Glomerular visceral epithelial cell (primary cell): ENCODE measurements at regions not wholly inside any gene's neighbourhood (a gene's known extent, or its start where the extent isn't known, plus 50 kb on each side); places are given as distances from the start of the nearest gene placed in this dataset.
A peak's percentile ranks its signal among the peaks of the same experiment; 100 is the strongest.

Experiments used
- DNase-seq: peaks from one replicate; pipeline ENCODE4 v3.0.0-alpha.2; 2016; ENCODE audit errors: extremely low spot score

DNA sequence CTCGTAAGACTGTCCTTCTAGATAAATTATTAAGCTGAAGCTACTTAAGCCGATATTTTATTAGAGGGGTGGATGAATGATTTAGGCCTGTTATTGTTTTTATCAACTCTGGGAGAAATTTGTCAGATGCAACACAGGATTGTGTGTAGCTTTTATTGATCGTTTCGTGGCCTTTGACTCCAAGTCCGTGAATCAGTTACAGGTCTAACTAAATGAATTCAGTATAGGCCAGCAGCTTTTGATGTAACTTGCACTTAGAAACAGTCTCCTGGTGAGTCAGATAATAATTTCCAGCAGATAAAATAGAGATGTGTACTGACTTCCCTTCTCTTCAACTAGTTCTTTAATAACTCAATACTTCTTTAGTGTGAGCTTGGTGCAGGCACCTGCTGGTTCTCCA lies 341.7 kb upstream of the SMIM30 start:
- no peak for DNase-seq

- DNase-seq = no peak
These were observed 338.2 kb upstream of the SMIM30 start for GRCh38 chr7:113456533-113456932.

DNA sequence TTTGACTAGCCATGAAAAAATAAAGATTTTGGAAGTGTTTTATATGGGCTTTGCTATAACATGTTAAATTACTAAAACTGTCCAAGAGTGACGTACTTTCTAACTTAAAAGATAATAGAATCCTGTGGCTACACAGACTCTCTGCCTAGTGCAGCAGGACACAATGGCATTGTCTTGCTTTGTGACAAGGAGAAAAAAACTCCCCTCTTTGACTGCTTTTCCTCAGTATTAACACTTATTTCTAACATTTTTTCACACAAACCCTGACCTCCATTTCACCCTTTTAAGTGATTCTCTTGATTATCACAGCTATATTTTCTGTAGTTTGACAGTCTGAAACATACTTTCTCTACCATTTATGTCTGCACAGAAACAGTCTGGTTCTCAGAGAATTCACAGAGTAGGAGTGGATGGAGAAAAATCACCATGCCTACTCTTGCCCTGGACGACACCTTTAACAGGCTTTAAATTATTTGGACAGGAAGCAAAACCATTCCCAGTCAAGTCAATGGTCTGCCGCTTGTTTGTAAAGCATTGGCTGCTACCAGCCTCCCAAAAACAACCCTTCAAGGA lies 336.3 kb upstream of the SMIM30 start:
- DNase-seq = no peak

DNA sequence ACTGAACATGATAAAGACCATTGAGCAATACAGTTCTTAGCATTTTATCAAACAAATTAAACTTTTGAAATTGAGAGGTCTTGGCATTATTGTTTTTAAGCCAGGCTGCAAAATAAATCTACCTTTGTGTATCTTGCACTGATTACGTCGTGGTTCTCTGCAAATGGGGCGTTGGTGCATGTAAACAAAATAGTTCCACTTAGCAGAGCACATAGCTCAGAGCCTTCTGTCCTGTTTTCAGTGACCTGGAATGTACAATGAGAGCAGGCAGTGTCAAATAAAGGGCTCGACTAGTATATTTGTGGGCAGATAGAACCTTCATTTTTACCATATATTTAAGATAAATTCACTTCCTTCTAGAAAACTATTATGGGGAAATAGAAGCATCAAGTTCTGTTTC lies 333.9 kb upstream of the SMIM30 start:
- no peak for DNase-seq

DNA sequence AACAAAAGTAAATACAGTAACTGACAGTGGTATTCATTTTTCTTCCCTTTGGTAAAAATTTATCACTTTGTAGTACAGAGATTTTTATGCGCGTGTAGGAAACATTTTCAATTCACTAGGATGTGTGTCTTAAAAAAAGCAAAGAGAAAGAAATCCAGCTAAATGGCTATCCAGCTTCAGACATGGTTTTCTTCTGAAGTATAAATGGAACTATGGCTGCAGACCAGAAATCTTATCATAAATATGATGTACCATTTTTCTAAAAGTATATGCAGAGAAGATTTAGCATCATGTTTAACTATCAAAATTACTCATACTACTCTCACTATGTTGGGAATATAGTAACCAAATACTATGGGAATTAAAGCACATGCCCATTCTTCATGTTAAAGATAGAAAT lies 328.4 kb upstream of the SMIM30 start:
- DNase-seq = no peak

- DNase-seq = no peak
These were observed 328.0 kb upstream of the SMIM30 start for GRCh38 chr7:113446391-113446790.

DNA sequence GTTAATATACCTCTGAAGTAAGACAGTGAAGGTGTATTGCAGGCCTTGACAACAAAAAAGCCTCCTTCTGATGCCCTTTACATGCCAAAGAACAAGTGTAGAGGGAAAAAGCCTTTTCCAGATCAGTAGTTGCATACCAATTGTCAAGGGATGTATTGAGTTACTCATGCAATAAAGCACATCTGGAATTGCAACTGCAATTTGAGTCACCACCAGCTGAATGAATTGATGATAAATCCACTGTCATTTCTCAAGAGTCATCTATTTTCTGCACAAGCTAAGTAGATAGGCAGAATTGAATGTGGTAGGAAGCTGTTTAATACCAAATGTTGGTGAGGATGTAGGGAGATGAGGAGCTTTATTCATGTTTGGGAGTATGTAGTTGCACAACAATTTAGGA lies 325.9 kb upstream of the SMIM30 start:
- no peak for DNase-seq

GRCh38 chr7:113440173-113440572 lies 321.8 kb upstream of the SMIM30 start:
- DNase-seq = no peak

DNA sequence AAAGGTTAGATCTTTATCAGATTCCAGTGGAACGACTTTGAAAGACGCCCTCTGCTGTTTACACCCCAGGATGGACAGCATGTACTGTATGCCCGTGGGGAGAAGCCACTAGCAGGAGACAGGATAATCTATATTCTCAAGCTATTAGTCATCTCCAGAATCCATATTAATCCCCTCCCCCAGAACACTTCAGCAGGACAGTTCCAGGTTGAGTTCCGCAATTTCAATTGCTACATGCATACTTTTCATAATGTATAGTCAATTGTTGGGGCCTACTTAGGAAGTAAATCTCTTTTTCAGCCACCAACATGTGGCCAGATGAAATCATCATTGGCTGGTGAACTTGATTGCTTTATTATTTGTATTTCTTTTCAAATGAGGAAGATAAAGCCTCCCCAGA lies 313.1 kb upstream of the SMIM30 start:
- DNase-seq = no peak

- no peak for DNase-seq
These were observed 305.9 kb upstream of the SMIM30 start for GRCh38 chr7:113424185-113424817.

GRCh38 chr7:113421696-113422330 lies 303.5 kb upstream of the SMIM30 start:
- DNase-seq = peak; percentile 82

- no peak for DNase-seq
These were observed 296.2 kb upstream of the SMIM30 start for GRCh38 chr7:113414401-113415035.

DNA sequence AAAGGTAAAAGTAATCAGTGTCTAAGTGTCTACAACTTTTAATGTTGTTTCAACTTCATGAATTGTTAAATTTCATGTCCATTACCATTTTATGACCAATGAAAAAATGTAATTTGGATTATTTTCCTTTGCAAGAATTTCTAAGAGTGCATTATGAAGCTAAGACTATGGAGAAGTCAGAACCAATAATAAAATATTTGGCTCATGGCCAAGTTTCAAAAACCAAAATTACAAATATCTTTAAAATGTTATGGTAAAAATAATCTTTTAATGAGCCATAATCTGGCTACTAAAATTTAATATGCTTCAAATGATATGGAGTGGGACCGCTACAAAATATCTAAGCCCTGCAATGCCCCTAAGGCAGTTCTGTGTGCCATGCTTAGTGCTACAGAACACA lies 294.1 kb upstream of the SMIM30 start:
- no peak for DNase-seq

DNA sequence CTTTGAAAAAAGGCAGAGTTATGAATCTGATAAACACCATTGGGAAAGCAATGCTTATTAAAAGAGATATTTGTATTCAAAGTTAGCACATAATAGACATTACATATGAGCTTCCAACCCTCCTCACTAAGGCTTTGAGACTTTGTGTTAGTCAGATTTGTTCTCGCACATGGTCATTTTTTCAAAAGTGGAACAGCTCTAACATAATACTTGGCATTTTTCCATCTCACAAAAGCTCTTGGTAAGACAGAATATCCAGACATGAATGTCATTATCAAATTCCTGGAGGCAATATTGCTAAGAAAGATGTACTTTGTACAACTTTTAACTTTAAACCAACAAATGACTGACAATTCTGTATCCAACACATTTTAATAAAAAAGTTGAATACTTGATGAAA lies 292.4 kb upstream of the SMIM30 start:
- no peak for DNase-seq

DNA sequence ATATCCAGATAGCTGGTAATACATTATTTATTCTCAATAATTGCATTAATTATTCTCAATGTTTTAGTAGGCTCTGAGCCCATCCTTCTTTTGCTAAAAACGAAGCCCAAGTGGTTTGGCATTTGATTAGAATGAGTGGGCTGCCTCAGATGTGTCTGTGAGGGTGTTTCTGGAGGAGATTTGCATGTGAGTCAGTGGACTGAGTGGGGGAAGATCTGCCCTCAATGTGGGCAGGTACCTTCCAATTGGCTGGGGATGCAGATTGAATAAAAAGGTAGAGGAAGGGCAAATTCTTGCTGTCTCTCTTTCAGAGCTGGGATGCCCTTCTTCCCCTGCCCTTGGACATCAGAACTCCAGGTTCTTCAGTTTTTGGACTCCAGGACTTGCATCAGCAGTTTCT lies 290.6 kb upstream of the SMIM30 start:
- DNase-seq = no peak

DNA sequence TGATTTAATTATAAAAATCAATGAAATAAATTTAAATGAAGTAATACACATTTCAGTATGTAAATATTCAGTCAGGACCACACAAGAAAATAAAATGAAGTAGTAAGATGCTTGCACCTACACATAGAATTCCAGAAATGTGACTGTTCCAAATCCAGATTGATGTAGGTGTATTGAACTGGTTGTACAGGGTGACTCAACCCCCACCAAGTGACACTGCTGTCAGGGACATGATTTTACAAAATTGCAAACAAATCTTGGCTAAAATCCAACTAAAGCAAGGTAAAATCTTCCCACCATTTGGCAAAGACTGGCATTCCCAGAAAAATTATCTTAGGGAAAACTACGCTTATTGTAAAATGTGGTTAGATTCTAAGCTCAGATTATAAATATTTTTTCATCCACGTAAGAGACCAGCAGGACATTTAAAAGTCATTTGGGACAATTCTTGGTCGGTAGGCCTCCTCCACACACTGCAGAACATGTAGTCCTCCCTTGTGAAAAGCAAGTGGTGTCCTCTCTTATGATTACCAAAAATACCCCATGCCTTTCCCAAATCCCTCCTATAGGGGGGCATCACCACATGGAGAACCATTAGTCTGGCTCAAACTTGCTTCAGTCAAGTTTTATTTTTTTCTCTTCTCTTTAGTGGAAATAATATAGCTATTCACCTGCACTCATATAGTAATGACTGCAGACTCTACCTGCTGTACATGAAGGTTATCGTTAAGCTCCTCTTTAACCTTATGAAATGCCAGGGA lies 287.1 kb upstream of the SMIM30 start:
- DNase-seq = no peak

GRCh38 chr7:113404245-113404644 lies 285.9 kb upstream of the SMIM30 start:
- DNase-seq = no peak

- DNase-seq = no peak
These were observed 284.1 kb upstream of the SMIM30 start for GRCh38 chr7:113402482-113402881.

- no peak for DNase-seq
These were observed 283.7 kb upstream of the SMIM30 start for GRCh38 chr7:113402005-113402404.

- no peak for DNase-seq
These were observed 276.5 kb upstream of the SMIM30 start for GRCh38 chr7:113394856-113395255.

GRCh38 chr7:113392841-113393540 lies 274.6 kb upstream of the SMIM30 start:
- DNase-seq = no peak

GRCh38 chr7:113392421-113392820 lies 274.1 kb upstream of the SMIM30 start:
- no peak for DNase-seq
